ENCODE measurements at regions not wholly inside any gene's neighbourhood (a gene's known extent, or its start where the extent isn't known, plus 50 kb on each side); places are given as distances from the start of the nearest gene placed in this dataset.
"Not testable (repeated sequence)": the region's sequence is repeated elsewhere in the genome, so short reads cannot be mapped to it uniquely, and the experiment has no call there.

GRCh38 chr10:2906974-2907373 is 160.4 kb upstream of the PFKP start:
- intact Hi-C loops (cut with DNase I), result no loop called here
- ATAC-seq (ENCODE audit: poor library complexity) (no peak), DNase-seq (no peak)

GRCh38 chr10:2905851-2906250 is 161.5 kb upstream of the PFKP start:
- ATAC-seq (ENCODE audit: poor library complexity) (no peak), DNase-seq (no peak)
- intact Hi-C loops (cut with DNase I), result no loop called here

- ATAC-seq (ENCODE audit: poor library complexity), result no peak
- DNase-seq, result no peak
- intact Hi-C loops (cut with DNase I), result no loop called here
Measured at GRCh38 chr10:2900530-2900929, 166.8 kb upstream of the PFKP start.

GRCh38 chr10:2899246-2899951 is 167.9 kb upstream of the PFKP start:
- ATAC-seq (ENCODE audit: poor library complexity) (no peak), DNase-seq (no peak)
- intact Hi-C loops (cut with DNase I), result no loop called here

- intact Hi-C loops (cut with DNase I), result no loop called here
- DNase-seq (no peak), ATAC-seq (ENCODE audit: poor library complexity) (no peak)
Measured at GRCh38 chr10:2898509-2898860, 168.9 kb upstream of the PFKP start.

GRCh38 chr10:2897619-2898508 is 169.5 kb upstream of the PFKP start:
- no peak for DNase-seq
- intact Hi-C loops (cut with DNase I), result no loop called here
- no peak for ATAC-seq (ENCODE audit: poor library complexity)

- intact Hi-C loops (cut with DNase I); ATAC-seq (ENCODE audit: poor library complexity); DNase-seq: not testable (repeated sequence)
Measured at GRCh38 chr10:2896334-2896733, 171.0 kb upstream of the PFKP start.

- no peak for ATAC-seq (ENCODE audit: poor library complexity)
- intact Hi-C loops (cut with DNase I), result no loop called here
- no peak for DNase-seq
Measured at GRCh38 chr10:2895594-2896196, 171.7 kb upstream of the PFKP start.

GRCh38 chr10:2893991-2894390 is 173.4 kb upstream of the PFKP start:
- ATAC-seq (ENCODE audit: poor library complexity), result no peak
- no peak for DNase-seq
- intact Hi-C loops (cut with DNase I), result no loop called here

GRCh38 chr10:2893158-2893845 is 174.0 kb upstream of the PFKP start:
- no peak for ATAC-seq (ENCODE audit: poor library complexity)
- no peak for DNase-seq
- intact Hi-C loops (cut with DNase I), result no loop called here

- intact Hi-C loops (cut with DNase I), result no loop called here
- no peak for DNase-seq
- no peak for ATAC-seq (ENCODE audit: poor library complexity)
Measured at GRCh38 chr10:2891770-2892124, 175.6 kb upstream of the PFKP start.

- intact Hi-C loops (cut with DNase I), result no loop called here
- DNase-seq (no peak), ATAC-seq (ENCODE audit: poor library complexity) (no peak)
Measured at GRCh38 chr10:2891073-2891769, 176.1 kb upstream of the PFKP start.

GRCh38 chr10:2890093-2890492 is 177.3 kb upstream of the PFKP start:
- DNase-seq, result no peak
- no peak for ATAC-seq (ENCODE audit: poor library complexity)
- intact Hi-C loops (cut with DNase I), result no loop called here

GRCh38 chr10:2888403-2889004 is 178.8 kb upstream of the PFKP start:
- no peak for DNase-seq
- intact Hi-C loops (cut with DNase I), result no loop called here
- no peak for ATAC-seq (ENCODE audit: poor library complexity)

GRCh38 chr10:2887391-2888070 is 179.8 kb upstream of the PFKP start:
- intact Hi-C loops (cut with DNase I), result no loop called here
- DNase-seq (no peak), ATAC-seq (ENCODE audit: poor library complexity) (no peak)

GRCh38 chr10:2886662-2887061 is 180.7 kb upstream of the PFKP start:
- no peak for DNase-seq
- intact Hi-C loops (cut with DNase I), result no loop called here
- no peak for ATAC-seq (ENCODE audit: poor library complexity)

- ATAC-seq (ENCODE audit: poor library complexity) (no peak), DNase-seq (no peak)
- intact Hi-C loops (cut with DNase I), result no loop called here
Measured at GRCh38 chr10:2885288-2886278, 181.8 kb upstream of the PFKP start.
